Progenitor cell of endocrine pancreas (in vitro differentiated cells): ENCODE measurements at regions not wholly inside any gene's neighbourhood (a gene's known extent, or its start where the extent isn't known, plus 50 kb on each side); places are given as distances from the start of the nearest gene placed in this dataset.

ENCODE experiments used
- DNase-seq: peaks from one replicate; pipeline ENCODE4 v3.0.0; 2021; ENCODE audit warnings: low spot score; ENCODE audit not compliant: unreplicated experiment
- H3K27ac Mint-ChIP-seq: 2 replicates; pipeline ENCODE4 v1.8.0; 2021; ENCODE audit warnings: mild to moderate bottlenecking, moderate library complexity, mixed read lengths
- H3K27me3 Mint-ChIP-seq: 2 replicates; pipeline ENCODE4 v1.8.0; 2021; ENCODE audit warnings: mixed read lengths
- H3K36me3 Mint-ChIP-seq: 2 replicates; pipeline ENCODE4 v1.8.0; 2022; ENCODE audit warnings: mixed read lengths; ENCODE audit not compliant: insufficient read depth
- H3K4me1 Mint-ChIP-seq: 2 replicates; pipeline ENCODE4 v1.8.0; 2021; ENCODE audit warnings: low read depth, mixed read lengths
- H3K4me3 Mint-ChIP-seq: 2 replicates; pipeline ENCODE4 v1.8.0; 2021; ENCODE audit warnings: low read depth, mild to moderate bottlenecking, moderate library complexity, mixed read lengths
- H3K9me3 Mint-ChIP-seq: 2 replicates; pipeline ENCODE4 v1.8.0; 2021; ENCODE audit warnings: low read depth, mixed read lengths
- CTCF ChIP-seq: fragments of 200-600 bp; sonication (generic); IDR thresholded peaks from one replicate; pipeline ENCODE4 v1.5.0; 2021; ENCODE audit warnings: antibody characterized with exemption, mild to moderate bottlenecking; ENCODE audit not compliant: unreplicated experiment

DNA sequence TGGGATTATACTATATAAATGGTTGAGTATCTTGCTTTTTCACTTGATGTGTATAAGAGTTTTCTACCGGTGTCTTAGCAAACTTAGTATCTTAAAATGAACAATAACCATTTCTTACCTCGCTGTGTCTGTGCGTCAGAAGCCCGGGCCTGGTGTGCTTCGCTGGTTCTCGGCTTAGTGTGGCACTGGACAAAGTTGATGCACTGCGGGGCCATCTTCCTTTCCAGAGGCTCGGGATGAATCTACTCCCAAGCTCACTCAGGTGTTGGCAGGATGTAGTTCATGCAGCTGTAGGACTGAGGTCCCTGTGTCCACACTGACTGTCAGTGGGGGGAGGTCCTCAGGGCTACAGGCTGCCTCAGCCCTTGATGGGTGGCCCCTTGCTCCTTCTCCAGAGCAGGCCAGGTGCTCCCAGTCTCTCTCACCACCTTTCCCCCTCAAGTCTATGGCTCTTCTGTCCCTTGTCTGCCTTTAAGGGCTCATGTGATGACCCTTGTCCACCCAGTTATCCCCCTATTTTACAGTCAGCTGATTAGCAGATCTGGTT lies 227.8 kb downstream of the GLRX3 start:
- Mint-ChIP-seq H3K9me3 (no peaks in the 10 kb centered on the region), H3K36me3 (no peaks in the 10 kb centered on the region)

GRCh38 chr10:130364631-130365411 lies 228.6 kb downstream of the GLRX3 start:
- no peaks in the 10 kb centered on the region for H3K36me3 Mint-ChIP-seq
- peaks cover 22% of the 10 kb centered on the region for H3K27me3 Mint-ChIP-seq
- no peak for DNase-seq
- H3K4me1 Mint-ChIP-seq = peaks cover 12% of the 10 kb centered on the region
- H3K9me3 Mint-ChIP-seq = no peaks in the 10 kb centered on the region
- no peak overlapping the region for H3K27ac Mint-ChIP-seq
- no peak overlapping the region for H3K4me3 Mint-ChIP-seq
- no peak for TF ChIP-seq CTCF

More for the DNA sequence above, 227.8 kb downstream of the GLRX3 start:
- H3K27me3 Mint-ChIP-seq = peaks cover 22% of the 10 kb centered on the region
- H3K27ac Mint-ChIP-seq = no peak overlapping the region
- peaks cover 8% of the 10 kb centered on the region for H3K4me1 Mint-ChIP-seq
- no peak for DNase-seq
- no peak for TF ChIP-seq CTCF
- H3K4me3 Mint-ChIP-seq = no peak overlapping the region

GRCh38 chr10:130368761-130369560 lies 232.8 kb downstream of the GLRX3 start:
- Mint-ChIP-seq H3K27me3 (peaks cover 16% of the 10 kb centered on the region), H3K9me3 (no peaks in the 10 kb centered on the region), H3K4me1 (peaks cover 13% of the 10 kb centered on the region), H3K27ac (no peak overlapping the region), H3K36me3 (no peaks in the 10 kb centered on the region), H3K4me3 (no peak overlapping the region)
- no peak for DNase-seq
- TF ChIP-seq CTCF = no peak

- Mint-ChIP-seq H3K4me1 (peaks cover 13% of the 10 kb centered on the region), H3K9me3 (no peaks in the 10 kb centered on the region), H3K27me3 (peaks cover 13% of the 10 kb centered on the region), H3K36me3 (no peaks in the 10 kb centered on the region), H3K4me3 (no peak overlapping the region), H3K27ac (no peak overlapping the region)
- no peak for DNase-seq
- TF ChIP-seq CTCF = no peak
Observed at GRCh38 chr10:130369645-130370381, 233.6 kb downstream of the GLRX3 start.

- no peak for DNase-seq
- Mint-ChIP-seq H3K4me1 (peaks cover 13% of the 10 kb centered on the region), H3K9me3 (no peaks in the 10 kb centered on the region), H3K27me3 (peaks cover 13% of the 10 kb centered on the region), H3K4me3 (no peak overlapping the region), H3K36me3 (no peaks in the 10 kb centered on the region), H3K27ac (no peak overlapping the region)
- no peak for TF ChIP-seq CTCF
Observed at GRCh38 chr10:130370721-130371120, 234.5 kb downstream of the GLRX3 start.
